NCI-H1436 (cell line): ENCODE measurements at regions not wholly inside any gene's neighbourhood (a gene's known extent, or its start where the extent isn't known, plus 50 kb on each side); places are given as distances from the start of the nearest gene placed in this dataset.
"Not testable (repeated sequence)": the region's sequence is repeated elsewhere in the genome, so short reads cannot be mapped to it uniquely, and the experiment has no call there.

Source experiments
- DNase-seq: peaks from one replicate; lab custom pipeline; 2025; lab: John Stamatoyannopoulos, UW

DNA sequence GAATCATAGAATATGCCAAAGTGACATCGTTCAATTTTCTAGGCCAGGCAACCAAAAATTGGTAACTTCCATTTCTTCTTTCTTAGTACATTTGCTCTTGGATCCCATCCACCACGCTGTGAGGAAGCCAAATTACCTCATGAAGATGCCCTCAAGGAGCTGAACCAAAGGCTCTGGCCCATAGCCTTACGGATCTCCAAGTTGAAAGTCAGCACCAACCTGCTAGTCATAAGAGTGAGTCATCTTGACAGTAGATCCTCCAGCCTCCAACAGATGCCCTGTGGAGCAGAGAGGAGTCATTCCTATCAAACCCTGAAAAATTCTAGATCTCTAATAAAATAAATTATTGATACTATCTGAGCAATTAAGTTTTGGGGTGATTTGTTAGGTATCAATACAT, 322.5 kb upstream of the COL8A1 start:
- no peak for DNase-seq

DNA sequence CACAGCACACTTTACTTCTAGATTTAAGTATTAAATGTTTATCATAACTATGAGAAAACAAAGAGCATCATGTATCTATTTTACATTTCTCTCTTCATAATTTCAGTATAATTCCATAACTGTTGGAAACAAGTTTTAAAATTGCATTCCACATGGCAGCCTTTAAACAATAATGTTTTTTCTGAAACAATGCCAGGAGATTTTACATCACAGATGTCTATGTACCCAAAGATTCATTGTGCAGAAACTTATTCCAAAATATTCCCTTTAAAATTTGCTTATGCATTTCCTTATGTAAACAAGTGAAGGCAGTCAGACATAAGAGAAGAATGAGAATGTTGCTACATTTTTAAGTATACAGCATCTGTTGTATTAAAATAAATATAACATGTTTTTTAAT, 324.9 kb upstream of the COL8A1 start:
- no peak for DNase-seq

DNA sequence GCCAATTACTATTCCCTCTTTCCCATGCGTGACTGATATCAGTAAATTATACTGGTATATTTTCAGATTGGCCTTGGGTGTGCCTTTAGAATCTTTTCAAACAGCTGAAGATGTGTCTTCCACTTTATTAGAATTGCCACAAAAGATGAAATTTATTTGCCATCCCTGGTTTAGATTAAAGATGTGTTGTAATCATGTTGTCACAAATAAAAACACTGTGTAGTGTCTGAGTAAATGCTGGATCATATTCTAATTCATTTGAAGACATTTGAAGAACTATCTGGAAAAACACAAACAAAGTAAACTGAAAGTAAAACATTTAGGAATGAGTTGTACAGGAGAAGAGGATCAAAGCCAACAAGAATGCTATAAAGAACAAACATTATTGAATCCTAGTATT, 339.7 kb upstream of the COL8A1 start:
- no peak for DNase-seq

DNA sequence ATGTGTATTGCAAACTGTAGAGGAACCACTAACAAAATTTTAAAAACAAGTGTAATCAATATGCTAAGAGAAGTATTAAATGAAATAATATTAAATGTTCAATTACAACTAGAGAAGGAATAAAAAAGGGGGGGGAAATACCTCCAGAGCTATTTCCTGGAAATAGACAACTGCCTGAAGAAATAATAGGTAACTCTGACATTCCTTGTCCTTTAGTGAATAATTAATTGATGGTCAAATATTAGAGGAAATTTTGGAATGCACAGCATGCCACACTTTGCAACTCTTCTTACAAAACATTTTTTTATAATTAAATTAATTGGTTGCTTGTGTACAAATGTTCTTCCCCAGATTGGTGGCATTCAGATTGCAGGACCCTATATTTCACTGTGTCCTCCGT, 342.6 kb upstream of the COL8A1 start:
- no peak for DNase-seq

DNA sequence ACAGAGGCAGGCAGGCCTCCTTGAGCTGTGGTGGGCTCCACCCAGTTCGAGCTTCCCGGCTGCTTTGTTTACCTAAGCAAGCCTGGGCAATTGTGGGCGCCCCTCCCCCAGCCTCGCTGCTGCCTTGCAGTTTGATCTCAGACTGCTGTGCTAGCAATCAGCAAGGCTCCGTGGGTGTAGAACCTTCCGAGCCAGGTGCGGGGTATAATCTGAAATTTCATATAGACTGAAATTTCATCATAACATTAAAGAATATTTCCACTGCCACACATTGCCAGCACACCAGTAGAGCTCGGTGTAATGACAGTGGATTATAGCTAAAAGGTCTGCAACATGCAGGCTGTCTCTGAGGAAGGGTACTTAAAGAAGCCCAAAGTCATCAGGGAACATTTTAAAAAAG, 344.3 kb upstream of the COL8A1 start:
- not testable (repeated sequence) for DNase-seq

DNA sequence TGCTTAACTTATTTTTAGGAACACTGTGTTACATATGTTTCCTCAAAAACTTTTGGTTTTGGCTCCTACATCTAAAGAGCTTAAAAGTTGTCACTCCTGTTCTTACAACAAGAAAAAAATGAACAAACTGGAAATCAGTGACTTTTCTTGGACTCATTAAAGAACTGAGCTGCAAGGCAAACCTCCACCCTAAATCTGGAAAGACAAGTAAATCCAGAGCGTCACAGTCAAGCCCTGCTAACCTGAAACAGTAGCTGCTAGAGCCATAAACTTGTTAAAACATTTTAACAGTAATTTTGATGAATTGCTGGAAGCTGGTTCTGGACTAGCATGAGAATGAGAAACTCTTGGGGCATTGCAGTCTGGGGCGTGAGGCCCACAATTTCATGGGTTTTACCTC, 350.5 kb upstream of the COL8A1 start:
- DNase-seq = no peak

DNA sequence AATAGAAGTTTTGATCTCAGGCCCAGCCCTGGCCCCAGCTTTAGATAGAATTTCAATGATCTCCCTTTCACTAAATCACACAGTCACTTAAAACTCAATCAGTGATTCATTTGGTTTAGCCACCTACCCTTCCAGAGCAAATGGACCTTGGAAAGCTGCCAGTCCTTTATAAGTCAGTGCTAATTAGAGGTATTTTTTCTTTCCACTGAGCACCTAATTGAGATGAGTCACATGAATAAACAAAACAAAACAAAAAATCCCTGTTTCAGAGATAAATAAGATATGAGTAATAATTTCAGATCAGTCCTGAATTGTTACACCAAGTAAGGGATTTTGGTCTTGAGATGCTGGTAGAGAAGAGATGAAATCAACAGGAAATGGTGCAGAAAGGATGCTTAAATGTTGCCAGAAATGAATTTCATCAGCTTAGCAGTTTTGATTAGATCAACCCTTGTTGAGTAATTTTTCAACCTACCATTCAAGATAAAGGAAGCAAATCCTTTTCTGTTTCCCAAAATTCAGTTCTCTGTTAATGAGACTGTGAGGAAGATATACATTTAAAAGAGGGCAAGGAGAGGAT, 352.0 kb upstream of the COL8A1 start:
- DNase-seq = no peak

DNA sequence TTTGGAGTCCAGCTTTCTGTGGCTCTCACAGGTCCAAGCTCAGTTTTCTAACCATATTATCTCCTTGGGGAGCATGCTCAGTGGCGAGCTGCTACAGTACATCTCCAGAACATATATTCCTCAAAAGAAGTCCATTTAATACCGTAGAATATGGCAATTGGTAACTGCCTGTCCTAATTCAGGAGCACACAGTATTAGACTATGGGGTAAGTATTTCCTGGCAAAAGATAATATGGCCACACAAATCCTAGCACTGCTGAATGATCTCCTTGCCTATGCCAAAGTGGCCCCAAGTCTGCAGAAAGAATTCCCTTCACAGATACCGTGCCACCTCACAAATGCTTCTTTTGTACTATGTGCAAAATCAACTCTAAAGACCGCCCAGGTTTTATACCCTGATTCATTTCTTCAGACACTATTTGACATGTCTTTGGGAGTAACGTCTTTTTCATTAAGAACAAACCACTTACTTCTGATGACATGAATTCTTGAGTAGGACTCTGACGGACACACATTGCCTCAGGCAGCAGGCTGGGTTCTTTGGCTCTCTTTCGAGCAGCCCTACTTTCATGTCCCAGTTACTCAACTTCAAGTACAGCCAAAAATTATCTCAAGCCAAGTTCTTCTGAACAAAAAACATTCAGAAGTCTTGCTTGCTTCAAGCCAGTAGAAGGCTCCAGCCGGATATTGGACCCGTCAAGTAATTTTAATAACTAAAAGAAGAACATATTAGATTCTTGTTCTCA, 368.3 kb upstream of the DCBLD2 start:
- no peak for DNase-seq

DNA sequence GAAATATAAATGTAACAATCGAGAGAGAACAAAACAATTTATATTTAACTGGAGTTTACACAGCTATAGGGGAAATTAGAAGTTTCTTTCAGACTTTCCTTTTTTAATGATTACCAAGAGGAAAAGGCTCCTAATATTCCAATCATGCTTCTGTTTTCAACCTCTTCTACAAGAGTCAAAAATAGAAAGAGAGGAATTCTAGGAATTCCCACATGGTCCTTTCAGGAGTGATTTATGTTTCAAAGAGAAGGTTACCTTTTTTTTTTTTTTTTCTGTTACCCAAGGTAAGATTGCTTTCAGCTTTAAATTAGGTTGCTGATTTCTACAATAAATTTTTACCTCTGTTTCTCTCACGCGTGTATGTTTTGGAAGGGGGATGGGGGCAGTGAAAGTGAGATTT, 355.3 kb upstream of the DCBLD2 start:
- DNase-seq = no peak

DNA sequence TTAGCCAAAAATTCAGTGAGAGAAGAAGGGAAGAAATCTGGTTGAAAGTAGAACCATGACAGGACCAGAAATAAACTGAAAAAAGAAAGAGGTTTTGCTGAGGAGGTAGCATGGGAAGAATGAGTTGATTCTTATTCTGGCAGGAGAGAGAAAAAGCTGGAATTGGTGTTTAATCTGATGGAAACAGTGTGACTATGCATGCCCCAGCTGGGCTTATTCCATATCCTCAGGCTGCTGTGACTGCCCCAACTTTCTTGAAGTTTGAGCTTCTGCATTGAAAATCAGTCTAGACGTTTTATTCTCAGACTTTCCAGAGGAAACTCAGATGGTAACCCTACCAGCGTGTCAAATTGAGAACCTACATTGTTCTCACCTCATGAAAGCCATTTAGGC, 352.5 kb upstream of the DCBLD2 start:
- no peak for DNase-seq

DNA sequence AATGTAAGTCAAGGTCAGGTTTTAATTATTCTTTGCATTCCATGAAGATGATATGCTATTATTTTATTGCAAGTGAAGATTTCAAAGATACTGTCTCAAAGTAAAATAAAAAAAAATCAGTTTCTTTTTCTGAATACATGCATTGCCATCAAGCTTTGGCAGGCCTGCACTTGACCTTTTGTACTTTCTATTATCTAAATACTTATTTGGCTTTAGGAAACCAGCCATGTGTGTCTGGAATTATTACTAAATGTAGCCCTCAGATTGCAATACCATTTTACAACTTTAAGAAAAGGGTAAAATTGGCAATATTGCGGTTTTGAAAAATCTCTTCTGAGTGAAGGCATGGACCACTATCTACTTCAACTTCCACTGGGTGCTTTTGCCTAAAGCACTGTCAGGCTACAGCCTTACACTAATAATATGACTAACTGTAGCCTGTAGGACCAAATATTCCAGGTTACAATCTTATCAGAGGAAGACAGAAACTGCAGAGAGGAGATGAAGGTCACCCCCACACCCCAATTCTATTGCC, 349.4 kb upstream of the DCBLD2 start:
- DNase-seq = no peak

DNA sequence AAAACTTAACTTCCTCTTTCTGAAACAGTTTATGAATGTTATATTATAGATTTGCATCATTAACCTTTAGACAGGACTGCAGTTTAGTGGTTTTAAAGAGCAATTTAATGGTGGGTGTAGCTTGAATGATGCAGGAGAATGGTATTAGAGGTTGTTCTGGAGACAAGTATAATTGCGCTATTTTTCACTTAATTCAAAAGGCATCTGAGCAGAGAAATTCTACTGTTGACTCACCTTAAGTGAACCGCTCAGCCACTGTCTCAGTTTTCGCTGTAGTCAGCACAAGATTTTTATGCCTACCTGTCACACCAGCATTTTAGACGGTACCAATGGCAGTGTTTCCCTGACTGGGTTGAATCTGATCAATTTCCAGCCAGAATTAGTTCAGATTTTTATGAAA, 348.8 kb upstream of the DCBLD2 start:
- no peak for DNase-seq

DNA sequence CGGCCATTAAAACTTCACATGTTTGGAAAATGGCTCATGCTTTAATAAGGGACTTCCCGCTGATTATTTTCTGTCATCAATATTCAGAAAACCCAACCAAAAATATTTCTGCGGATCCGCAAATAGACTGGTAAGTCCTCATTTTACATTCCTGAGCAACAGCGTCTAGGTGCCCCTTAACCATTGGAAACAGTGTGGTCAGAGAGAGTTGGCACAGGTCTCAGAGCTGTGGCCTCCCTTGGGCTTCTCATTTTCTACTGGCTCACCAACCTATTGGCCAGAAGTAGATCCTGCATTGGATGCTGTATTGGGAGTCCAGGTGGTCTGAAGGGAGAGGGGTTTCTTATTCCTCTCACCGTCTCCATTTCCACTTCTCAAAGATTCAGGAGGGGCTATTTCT, 348.1 kb upstream of the DCBLD2 start:
- no peak for DNase-seq

DNA sequence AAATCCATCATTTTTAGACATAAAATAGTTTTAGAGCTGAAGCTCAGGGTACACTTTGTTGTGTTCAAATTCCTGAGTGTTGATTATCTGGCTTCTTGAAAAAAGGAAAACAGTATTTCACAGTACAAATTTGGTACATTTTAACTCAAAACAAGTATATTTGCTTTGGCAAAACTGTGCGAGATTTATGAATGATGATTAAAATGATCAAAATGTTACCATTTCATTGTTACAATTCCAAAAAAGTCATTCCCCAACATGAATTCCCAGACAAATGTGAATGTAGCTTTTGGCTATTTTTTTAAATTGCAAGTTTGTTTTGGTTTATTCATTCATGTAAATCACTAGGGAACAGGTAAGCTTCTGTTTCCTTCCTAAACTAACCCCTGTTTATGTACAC, 347.4 kb upstream of the DCBLD2 start:
- no peak for DNase-seq

DNA sequence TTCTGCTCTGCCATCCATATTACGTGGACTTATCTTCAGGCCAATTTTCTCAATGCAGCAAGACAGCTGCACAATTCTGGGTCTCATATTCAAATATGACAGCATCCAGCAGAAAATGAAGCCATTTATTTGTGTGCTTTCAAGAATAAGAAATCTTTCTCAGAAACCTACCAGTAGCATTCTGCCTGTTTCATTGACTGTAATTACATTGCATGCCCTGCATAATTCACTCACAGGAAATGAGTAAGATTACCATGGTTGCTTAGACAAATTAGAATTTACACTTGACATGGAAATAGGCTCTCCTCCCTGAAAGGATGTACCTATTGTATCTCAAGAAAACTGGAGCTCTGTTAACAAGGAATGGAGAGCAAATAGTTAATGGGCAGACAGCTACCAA, 346.6 kb upstream of the DCBLD2 start:
- no peak for DNase-seq

DNA sequence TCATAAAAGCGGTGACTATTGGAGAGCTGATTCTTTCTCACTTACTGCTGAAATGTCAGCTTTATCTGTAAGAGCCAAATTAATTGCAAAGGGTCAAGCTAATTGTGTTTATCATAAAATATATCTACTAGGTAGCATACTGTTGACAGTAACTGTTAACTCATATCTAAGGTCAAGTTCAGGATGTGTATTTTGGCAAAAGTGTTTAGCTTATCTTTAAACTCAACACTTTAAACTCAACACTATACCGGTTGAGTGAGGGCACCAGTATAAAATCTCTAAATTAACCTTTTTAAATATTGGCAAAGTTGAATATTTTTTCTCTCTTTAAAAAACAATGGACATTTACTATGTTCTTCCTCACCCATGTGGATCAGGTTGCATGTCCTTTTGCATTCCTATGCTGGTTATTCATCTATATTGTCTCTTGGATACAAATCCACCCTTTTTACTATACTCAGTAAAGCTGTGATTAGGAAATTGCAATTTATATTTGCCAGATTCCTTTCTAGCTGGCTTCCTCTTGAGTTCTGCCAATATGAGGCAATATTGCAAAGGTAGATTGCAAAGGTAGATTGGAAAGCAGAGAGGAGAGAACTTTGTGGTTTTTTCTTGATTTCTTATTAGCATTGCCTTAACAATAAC, 344.6 kb upstream of the DCBLD2 start:
- DNase-seq = no peak

DNA sequence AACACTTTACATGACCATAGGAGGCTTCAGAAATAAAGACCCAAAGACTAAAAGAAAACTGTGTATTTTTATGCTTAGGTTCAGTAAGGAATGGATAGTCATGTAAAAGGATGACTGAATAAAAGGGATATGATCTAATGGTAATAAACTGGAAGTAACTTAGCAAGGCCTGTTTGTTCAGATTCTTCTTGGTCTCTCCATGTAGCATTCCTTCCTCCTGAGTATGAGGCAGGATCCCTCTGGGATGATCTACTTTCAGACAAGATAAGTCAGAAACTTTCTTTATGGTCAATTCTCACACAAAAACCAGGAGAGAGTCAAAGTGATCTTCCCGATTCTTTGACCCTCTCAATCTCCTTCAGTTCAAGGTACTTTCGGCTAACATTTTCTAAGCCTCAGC, 340.8 kb upstream of the DCBLD2 start:
- DNase-seq = no peak

DNA sequence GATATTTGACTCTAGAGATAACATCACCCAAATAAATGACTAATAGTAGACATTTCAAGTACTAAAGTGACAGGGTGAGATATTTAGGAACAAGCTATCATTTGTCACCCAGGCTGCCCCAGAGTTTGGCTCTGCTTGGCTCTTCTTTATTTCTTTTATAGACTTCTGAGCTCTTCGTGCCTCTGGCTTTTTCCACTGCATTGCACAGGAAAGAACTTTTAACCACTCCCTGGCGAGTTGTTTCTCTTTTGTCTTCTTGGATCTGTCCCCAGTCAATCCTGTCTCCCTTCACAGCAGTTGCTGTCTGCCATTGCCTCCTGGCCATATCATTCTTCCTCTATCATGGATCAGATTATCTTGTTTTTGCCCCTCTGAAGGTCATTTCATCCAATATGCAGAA, 339.2 kb upstream of the DCBLD2 start:
- DNase-seq = no peak

DNA sequence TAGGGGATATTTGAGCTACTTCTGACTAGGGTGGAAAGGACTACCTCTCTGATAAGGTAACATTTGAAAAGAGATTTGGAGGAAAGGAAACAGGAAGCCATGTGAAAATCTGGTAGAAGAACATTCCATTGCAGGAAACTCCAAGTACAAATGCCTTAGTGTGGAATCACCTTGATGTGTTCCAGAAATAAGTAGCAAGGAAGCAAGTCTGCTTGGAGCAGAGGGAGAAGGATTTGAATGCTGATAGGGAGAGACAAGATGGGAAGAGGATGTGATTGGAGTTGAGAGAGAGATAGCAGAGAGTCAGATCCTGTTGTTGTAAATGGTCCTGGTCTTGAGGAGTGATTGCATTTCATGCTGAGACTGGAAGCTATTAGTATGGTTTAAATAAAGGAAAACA, 335.1 kb upstream of the DCBLD2 start:
- DNase-seq = no peak

DNA sequence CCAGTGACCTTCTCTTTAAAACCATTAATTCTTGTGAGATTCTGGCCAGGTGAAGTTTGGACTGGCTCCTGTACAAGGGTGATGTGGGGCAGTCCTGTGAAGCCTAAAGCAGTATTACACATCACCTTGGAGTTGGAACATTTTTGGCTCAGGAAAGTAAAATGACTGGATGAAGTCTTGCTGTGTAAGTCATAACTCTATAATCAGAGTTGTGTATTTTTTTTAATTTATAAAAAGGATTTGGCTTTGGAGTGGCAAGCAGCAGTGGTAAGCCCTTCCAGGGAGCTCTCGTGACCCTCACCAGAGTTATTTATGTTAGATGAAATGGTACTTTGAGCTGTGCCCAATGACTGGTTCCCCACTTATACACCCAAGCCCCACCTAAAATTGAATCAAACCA, 331.2 kb upstream of the DCBLD2 start:
- DNase-seq = no peak

DNA sequence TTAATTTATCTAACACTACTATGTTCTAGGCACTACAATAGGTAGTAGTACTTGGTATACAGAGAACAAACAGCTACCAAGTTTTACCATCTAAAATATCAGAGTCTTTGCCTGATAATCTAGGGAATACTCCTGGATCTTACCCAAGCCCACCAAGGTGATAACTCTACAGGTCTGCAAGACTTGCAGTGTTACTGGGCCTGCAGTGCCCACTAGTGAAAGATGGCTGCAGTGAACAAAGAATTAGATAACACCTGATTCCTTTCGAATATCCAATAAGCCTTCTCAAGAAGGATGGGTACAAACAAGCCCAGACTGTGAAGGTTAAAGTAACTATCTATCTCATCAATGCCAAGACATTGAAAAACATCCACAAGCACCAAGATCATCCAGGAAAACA, 317.0 kb upstream of the DCBLD2 start:
- no peak for DNase-seq

DNA sequence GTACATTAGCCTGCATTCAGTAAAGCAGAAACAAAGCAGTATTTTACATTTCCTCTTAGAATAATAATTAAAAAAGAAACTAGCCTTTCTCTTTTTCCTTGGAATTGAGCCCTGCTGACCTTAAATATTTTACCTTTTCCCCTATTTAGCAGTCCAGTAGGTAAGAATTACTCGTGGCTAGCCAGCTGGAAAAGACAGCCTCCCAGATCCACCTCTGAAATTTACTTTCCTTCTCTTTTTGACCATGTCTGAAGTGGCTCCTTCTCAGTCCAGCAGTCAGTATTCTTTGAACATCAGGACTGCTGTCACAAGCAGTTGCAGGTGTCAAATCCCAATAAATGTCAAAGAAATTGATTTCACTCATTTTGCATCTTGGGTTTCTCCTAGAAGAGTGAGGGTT, 311.5 kb upstream of the DCBLD2 start:
- no peak for DNase-seq

DNA sequence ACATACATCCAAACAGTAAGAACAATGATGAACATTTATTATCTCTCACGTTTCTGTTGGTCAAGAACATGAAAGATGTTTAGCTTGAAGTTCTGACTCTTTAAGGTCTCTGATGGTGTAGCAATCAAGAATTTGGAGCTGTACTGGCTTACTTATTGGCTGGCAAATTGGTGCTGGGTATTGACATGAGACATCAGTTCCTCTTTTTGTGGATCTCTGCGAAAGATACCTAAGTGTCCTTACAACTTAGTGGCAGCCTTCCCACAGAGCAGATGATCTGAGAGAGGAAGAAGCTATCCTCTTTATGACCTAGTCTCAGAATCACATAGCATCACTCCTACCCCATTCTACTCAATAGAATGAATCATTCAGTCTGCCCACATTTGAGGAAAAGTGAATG, 309.8 kb upstream of the DCBLD2 start:
- no peak for DNase-seq

DNA sequence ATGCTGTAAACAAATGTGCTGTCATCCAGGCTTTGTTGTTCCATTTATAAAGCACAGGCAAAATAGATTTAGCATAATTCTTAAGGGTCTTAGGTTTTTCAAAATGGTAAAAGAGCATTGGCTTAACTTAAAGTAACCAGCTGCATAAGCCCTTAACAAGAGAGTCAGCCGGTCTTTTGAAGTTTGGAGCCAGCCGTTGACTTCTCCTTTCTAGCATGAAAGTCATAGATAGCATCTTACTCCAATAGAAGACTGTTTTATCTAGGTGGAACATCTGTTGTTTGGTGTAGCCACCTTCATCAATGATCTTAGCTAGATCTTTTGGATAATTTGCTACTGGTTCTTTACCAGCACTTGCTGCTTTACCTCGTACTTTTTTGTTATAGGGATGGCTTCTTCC, 297.5 kb upstream of the DCBLD2 start:
- no peak for DNase-seq
